PC-9 (cell line): ENCODE measurements at regions not wholly inside any gene's neighbourhood (a gene's known extent, or its start where the extent isn't known, plus 50 kb on each side); places are given as distances from the start of the nearest gene placed in this dataset.

ENCODE experiments used
- BruUV-seq: library from RNA; stranded (reverse); fragments of 400-500 nt; replicated peaks from 2 replicates; lab custom pipeline; 2021; lab: Mats Ljungman, UMichigan
- CTCF ChIA-PET: fragments of 300-600 bp; sonication (Branson Sonifier 250); formaldehyde crosslinking; loops from one replicate; lab custom pipeline; 2022; ENCODE audit warnings: antibody characterized with exemption; lab: Charles Lee
- POLR2A ChIA-PET: fragments of 300-600 bp; sonication (Branson Sonifier 250); formaldehyde crosslinking; loops from one replicate; lab custom pipeline; 2022; ENCODE audit warnings: antibody characterized with exemption; ENCODE audit not compliant: unreplicated experiment; lab: Charles Lee
- DNase-seq, 2 experiments: peaks; one replicate each; pipeline versions ENCODE4 v3.0.0 to v3.0.0-alpha.2; 2015 to 2022; ENCODE audit warnings: mixed read lengths in 1 of 2
- H2AFZ ChIP-seq: fragments of 200-600 bp; sonication (generic); 2 replicates; pipeline ENCODE4 v1.8.1; 2017; ENCODE audit warnings: antibody characterized with exemption
- H3F3A ChIP-seq: fragments of 200-600 bp; sonication (generic); 2 replicates; pipeline ENCODE4 v1.8.1; 2017; ENCODE audit warnings: antibody characterized with exemption, mild to moderate bottlenecking, low read depth; ENCODE audit not compliant: insufficient read depth
- H3K27ac ChIP-seq: fragments of 200-600 bp; sonication (generic); 2 replicates; pipeline ENCODE4 v1.6.1; 2016; ENCODE audit warnings: mixed run types
- H3K27me3 ChIP-seq: fragments of 200-600 bp; sonication (generic); 2 replicates; pipeline ENCODE4 v1.6.1; 2016; ENCODE audit warnings: low read depth, mixed run types; ENCODE audit not compliant: insufficient read depth
- H3K36me3 ChIP-seq: fragments of 200-600 bp; sonication (generic); 2 replicates; pipeline ENCODE4 v1.6.1; 2016; ENCODE audit warnings: low read depth, mixed run types
- H3K4me1 ChIP-seq: fragments of 200-600 bp; sonication (generic); replicated peaks from 2 replicates; pipeline ENCODE4 v1.6.1; 2016; ENCODE audit warnings: mixed run types; ENCODE audit not compliant: insufficient read depth
- H3K4me2 ChIP-seq: fragments of 200-600 bp; sonication (generic); 2 replicates; pipeline ENCODE4 v1.6.1; 2017; ENCODE audit warnings: mixed run types
- H3K4me3 ChIP-seq: fragments of 200-600 bp; sonication (generic); 2 replicates; pipeline ENCODE4 v1.6.1; 2016; ENCODE audit warnings: mixed run types
- H3K79me2 ChIP-seq: fragments of 200-600 bp; sonication (generic); 2 replicates; pipeline ENCODE4 v1.6.1; 2017; ENCODE audit warnings: low read depth, mixed run types
- H3K9me2 ChIP-seq: fragments of 200-600 bp; sonication (generic); 2 replicates; pipeline ENCODE4 v1.8.1; 2017; ENCODE audit warnings: mild to moderate bottlenecking; ENCODE audit not compliant: insufficient read depth
- H3K9me3 ChIP-seq: fragments of 200-600 bp; sonication (generic); 2 replicates; pipeline ENCODE4 v1.8.1; 2016; ENCODE audit warnings: low read depth; ENCODE audit not compliant: insufficient read depth
- H4K20me1 ChIP-seq: fragments of 200-600 bp; sonication (generic); 2 replicates; pipeline ENCODE4 v1.8.1; 2017; ENCODE audit not compliant: insufficient read depth
- CTCF ChIP-seq: fragments of 200-600 bp; sonication (generic); conservative IDR thresholded peaks from 2 replicates; pipeline ENCODE4 v1.6.1; 2017; ENCODE audit warnings: mixed run types, antibody characterized with exemption, mild to moderate bottlenecking, moderate library complexity
- EZH2 ChIP-seq: fragments of 200-600 bp; sonication (generic); IDR thresholded peaks from 2 replicates; pipeline ENCODE4 v1.8.0; 2017; ENCODE audit warnings: antibody characterized with exemption, low read depth
- intact Hi-C: fragments of 100-400 bp; cut with micrococcal nuclease; formaldehyde crosslinking; loops from one replicate; pipeline ENCODE4 v1.10.0; 2022; ENCODE audit not compliant: unreplicated experiment

DNA sequence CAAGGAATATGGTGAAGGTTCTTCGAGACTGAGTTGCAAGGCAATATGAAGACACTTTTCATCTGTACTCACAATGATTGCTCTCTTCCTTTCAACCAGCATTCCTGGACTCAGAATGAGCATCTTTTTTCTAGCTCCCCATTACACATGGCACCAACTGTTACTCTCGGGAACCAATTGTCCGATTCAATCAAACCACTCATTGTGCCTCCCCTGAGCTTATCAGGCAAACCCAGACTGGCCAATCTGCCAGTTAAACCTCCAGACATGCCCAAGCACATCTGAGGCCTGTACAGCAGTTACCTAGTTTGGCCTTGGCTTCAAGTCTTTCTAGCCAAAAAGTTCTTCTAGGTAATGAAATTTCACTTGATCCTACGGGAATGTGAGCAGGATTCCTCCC, 164.1 kb downstream of the ID4 start:
- Histone ChIP-seq H3K9me2 (no peaks in the 10 kb centered on the region), H3K27ac (no peak overlapping the region), H3K4me2 (no peak overlapping the region), H3K9me3 (no peaks in the 10 kb centered on the region; the same call in 1 of the 2 replicates), H4K20me1 (no peaks in the 10 kb centered on the region), H3K27me3 (no peaks in the 10 kb centered on the region), H2AFZ (no peak overlapping the region), H3K4me1 (no peaks in the 10 kb centered on the region), H3K36me3 (no peaks in the 10 kb centered on the region), H3F3A (no peaks in the 10 kb centered on the region), H3K4me3 (no peak overlapping the region), H3K79me2 (no peaks in the 10 kb centered on the region)
- ChIA-PET CTCF (no interaction called here), POLR2A (no interaction called here)
- BruUV-seq, result no TSS peak
- TF ChIP-seq EZH2 (no peak), CTCF (no peak)
- intact Hi-C loops, result loop anchor here (10.0 kb wide), 1 partner anchor 1316 kb away; no protein-coding TSS in a partner anchor
- DNase-seq, result no peak

- TF ChIP-seq CTCF (no peak), EZH2 (no peak)
- POLR2A ChIA-PET, result no interaction called here
- H3K27me3 ChIP-seq, result 0 out of 2 replicates have a peak, but pooled peaks cover 5% of the 10 kb centered on the region
Measured at GRCh38 chr6:20006037-20006436, 168.9 kb downstream of the ID4 start.

GRCh38 chr6:20008131-20008530, 171.0 kb downstream of the ID4 start:
- POLR2A ChIA-PET, result no interaction called here
- DNase-seq, result no peak
- Histone ChIP-seq H2AFZ (no peak overlapping the region), H3K4me3 (no peak overlapping the region), H3K36me3 (no peaks in the 10 kb centered on the region), H3K27ac (no peak overlapping the region), H3K4me1 (no peaks in the 10 kb centered on the region), H3F3A (no peaks in the 10 kb centered on the region; the same call in 1 of the 2 replicates), H3K9me3 (no peaks in the 10 kb centered on the region), H3K9me2 (no peaks in the 10 kb centered on the region), H3K27me3 (0 out of 2 replicates have a peak, but pooled peaks cover 9% of the 10 kb centered on the region), H3K4me2 (no peak overlapping the region), H3K79me2 (no peaks in the 10 kb centered on the region), H4K20me1 (no peaks in the 10 kb centered on the region)
- intact Hi-C loops, result loop anchor here (10.0 kb wide), 1 partner anchor 1323 kb away; no protein-coding TSS in a partner anchor
- BruUV-seq, result no TSS peak
- TF ChIP-seq EZH2, result no peak
- no peak for TF ChIP-seq CTCF
- CTCF ChIA-PET, result no interaction called here

More at GRCh38 chr6:20006037-20006436, 168.9 kb downstream of the ID4 start:
- Histone ChIP-seq H3K36me3 (no peaks in the 10 kb centered on the region), H3F3A (no peaks in the 10 kb centered on the region; the same call in 1 of the 2 replicates), H3K4me2 (no peak overlapping the region), H2AFZ (no peak overlapping the region), H3K27ac (no peak overlapping the region), H4K20me1 (no peaks in the 10 kb centered on the region), H3K4me1 (no peaks in the 10 kb centered on the region), H3K79me2 (no peaks in the 10 kb centered on the region), H3K9me3 (no peaks in the 10 kb centered on the region), H3K4me3 (no peak overlapping the region), H3K9me2 (no peaks in the 10 kb centered on the region)
- intact Hi-C loops, result loop anchor here (10.0 kb wide), 1 partner anchor 1321 kb away; no protein-coding TSS in a partner anchor
- DNase-seq, result no peak
- BruUV-seq, result no TSS peak
- CTCF ChIA-PET, result no interaction called here
